Uterus (tissue), 3 donors: ENCODE measurements at regions not wholly inside any gene's neighbourhood (a gene's known extent, or its start where the extent isn't known, plus 50 kb on each side); places are given as distances from the start of the nearest gene placed in this dataset.

Source experiments
- DNase-seq, 2 donors: peaks; one replicate each; pipeline ENCODE4 v3.0.0-alpha.2; 2019 to 2020
- H3K27ac ChIP-seq, 2 donors: fragments of 200-600 bp; sonication (generic); 1 replicate in 1 of 2; 2 replicates in 1 of 2; pipeline ENCODE4 v1.5.1; 2016 to 2018
- H3K27me3 ChIP-seq, 2 donors: fragments of 200-600 bp; sonication (generic); one replicate each; pipeline ENCODE4 v1.5.1; 2018 to 2019; ENCODE audit warnings: control low read depth in 1 of 2
- H3K36me3 ChIP-seq, 2 donors: fragments of 200-600 bp; sonication (generic); one replicate each; pipeline ENCODE4 v1.5.1; 2019; ENCODE audit warnings: control low read depth in 1 of 2
- H3K4me1 ChIP-seq, 2 donors: fragments of 200-600 bp; sonication (generic); one replicate each; pipeline ENCODE4 v1.5.1; 2018 to 2019; ENCODE audit warnings: control low read depth in 1 of 2
- H3K4me3 ChIP-seq, 2 donors: fragments of 200-600 bp; sonication (generic); 1 replicate in 1 of 2; 2 replicates in 1 of 2; pipeline ENCODE4 v1.5.1; 2018 to 2019; ENCODE audit warnings: mild to moderate bottlenecking in 1 of 2
- H3K9me3 ChIP-seq, 2 donors: fragments of 200-600 bp; sonication (generic); one replicate each; pipeline ENCODE4 v1.5.1; 2019; ENCODE audit warnings: control low read depth in 1 of 2
- CTCF ChIP-seq, 4 experiments: fragments of 200-600 bp in 2 of 4; fragments of 450-650 bp in 2 of 4; sonication (generic) in 2 of 4; IDR thresholded peaks; one replicate each; pipeline ENCODE4 v1.5.1; 2016 to 2019; ENCODE audit warnings: antibody characterized with exemption in 4 of 4, mild to moderate bottlenecking in 2 of 4, moderate library complexity in 1 of 4
- POLR2A ChIP-seq, 2 donors: fragments of 450-650 bp; IDR thresholded peaks; one replicate each; pipeline ENCODE4 v1.6.1; 2016; ENCODE audit warnings: antibody characterized with exemption in 2 of 2, mild to moderate bottlenecking in 1 of 2, moderate library complexity in 1 of 2
- intact Hi-C: fragments of 100-400 bp; cut with DNase I; formaldehyde crosslinking; loops from one replicate; pipeline ENCODE4 v1.15.1; 2023; ENCODE audit warnings: low total_unique reads
- donor health status: DM: yes; HTN: yes; CAD: no.

GRCh38 chr7:156560075-156560474, 80.5 kb upstream of the RNF32 start:
- TF ChIP-seq CTCF (IDR thresholded peaks at IDR 0.05) (no peak), POLR2A (IDR thresholded peaks at IDR 0.05) (no peak)
- H3K9me3 ChIP-seq, result no peaks in the 10 kb centered on the region
- no peak for DNase-seq
- H3K36me3 ChIP-seq, result no peaks in the 10 kb centered on the region
- H3K4me1 ChIP-seq, result no peaks in the 10 kb centered on the region
- H3K27ac ChIP-seq, result no peak overlapping the region
- H3K27me3 ChIP-seq, result no peaks in the 10 kb centered on the region
- H3K4me3 ChIP-seq, result no peak overlapping the region
- intact Hi-C loops, result no loop called here

DNA sequence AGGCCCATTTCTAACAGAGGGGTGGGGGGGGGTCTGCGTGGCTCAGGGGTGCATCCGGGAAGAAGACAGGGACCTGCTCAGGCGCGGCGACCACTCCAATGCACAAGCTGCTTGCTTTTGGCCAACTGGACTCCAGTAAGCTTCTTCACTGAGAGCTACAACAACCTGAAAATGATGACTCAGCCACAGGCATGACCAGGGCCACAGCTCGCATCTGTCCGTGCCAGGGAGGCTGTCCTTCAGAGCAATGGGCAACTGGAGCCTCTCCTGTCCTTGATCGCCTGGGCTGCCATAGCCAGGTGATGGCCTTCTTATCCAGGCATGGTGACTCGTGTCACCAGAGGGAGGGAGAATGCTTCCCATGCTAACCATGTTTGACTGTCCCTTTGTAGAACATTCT, 81.6 kb upstream of the RNF32 start:
- no peaks in the 10 kb centered on the region for H3K9me3 ChIP-seq

DNA sequence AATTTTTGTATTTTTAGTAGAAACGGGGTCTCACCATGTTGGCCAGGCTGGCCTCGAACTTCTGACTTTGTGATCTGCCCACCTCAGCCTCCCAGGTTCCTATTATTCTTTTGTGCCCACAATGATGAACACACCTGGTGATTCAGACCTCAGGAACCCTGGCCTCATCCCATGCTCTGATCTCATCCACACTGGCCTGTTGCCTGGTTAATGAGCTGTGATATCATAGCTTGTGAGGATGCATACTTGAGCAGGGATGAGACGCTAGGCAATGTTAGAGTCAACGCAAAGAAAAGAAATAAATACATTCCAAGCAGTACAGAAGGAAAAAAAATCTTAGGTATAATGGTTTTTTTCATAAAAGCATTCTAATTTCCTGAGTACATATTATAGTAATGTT, 82.4 kb upstream of the RNF32 start:
- no peak overlapping the region for H3K4me3 ChIP-seq
- no peak overlapping the region for H3K27ac ChIP-seq
- no peak for DNase-seq
- no peaks in the 10 kb centered on the region for H3K4me1 ChIP-seq
- TF ChIP-seq CTCF (IDR thresholded peaks at IDR 0.05) (no peak), POLR2A (IDR thresholded peaks at IDR 0.05) (no peak)
- H3K27me3 ChIP-seq, result no peaks in the 10 kb centered on the region
- no peaks in the 10 kb centered on the region for H3K36me3 ChIP-seq
- H3K9me3 ChIP-seq, result no peaks in the 10 kb centered on the region
- intact Hi-C loops, result no loop called here

More for the DNA sequence above, 81.6 kb upstream of the RNF32 start:
- TF ChIP-seq CTCF (IDR thresholded peaks at IDR 0.05) (no peak), POLR2A (IDR thresholded peaks at IDR 0.05) (no peak)
- Histone ChIP-seq H3K4me3 (no peak overlapping the region), H3K27me3 (no peaks in the 10 kb centered on the region), H3K4me1 (no peaks in the 10 kb centered on the region), H3K27ac (no peak overlapping the region), H3K36me3 (no peaks in the 10 kb centered on the region)
- DNase-seq, result no peak
- intact Hi-C loops, result no loop called here

GRCh38 chr7:156556083-156556482, 84.5 kb upstream of the RNF32 start:
- no peak for DNase-seq
- no peak overlapping the region for H3K4me3 ChIP-seq
- TF ChIP-seq POLR2A (IDR thresholded peaks at IDR 0.05) (no peak), CTCF (IDR thresholded peaks at IDR 0.05) (no peak)
- no peak overlapping the region for H3K27ac ChIP-seq
- no peaks in the 10 kb centered on the region for H3K4me1 ChIP-seq
- no peaks in the 10 kb centered on the region for H3K27me3 ChIP-seq
- no peaks in the 10 kb centered on the region for H3K36me3 ChIP-seq
- intact Hi-C loops, result no loop called here
- no peaks in the 10 kb centered on the region for H3K9me3 ChIP-seq

DNA sequence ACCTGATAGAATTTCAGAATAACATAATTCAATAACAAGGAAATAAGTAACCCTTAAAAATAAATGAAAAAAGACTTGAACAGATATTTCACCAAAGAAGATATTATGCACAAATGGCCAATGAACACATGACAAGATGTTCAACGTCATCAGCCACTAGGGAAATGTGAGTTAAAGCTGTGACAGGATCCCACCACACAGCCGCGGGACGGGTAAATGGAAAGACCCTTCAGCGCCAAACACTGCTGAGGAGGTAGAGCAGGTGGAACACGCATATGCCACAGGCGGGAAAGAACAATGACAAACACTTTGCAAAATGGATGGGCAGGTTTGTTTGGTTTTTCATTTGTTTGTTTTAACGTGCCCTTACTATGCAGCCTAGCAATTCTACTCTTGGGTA, 86.1 kb upstream of the RNF32 start:
- DNase-seq, result no peak
- no peaks in the 10 kb centered on the region for H3K9me3 ChIP-seq
- no peaks in the 10 kb centered on the region for H3K27me3 ChIP-seq
- H3K27ac ChIP-seq, result no peak overlapping the region
- intact Hi-C loops, result no loop called here
- H3K4me3 ChIP-seq, result no peak overlapping the region
- no peaks in the 10 kb centered on the region for H3K4me1 ChIP-seq
- TF ChIP-seq POLR2A (IDR thresholded peaks at IDR 0.05) (no peak), CTCF (IDR thresholded peaks at IDR 0.05) (no peak)
- H3K36me3 ChIP-seq, result no peaks in the 10 kb centered on the region
